Endodermal cell (in vitro differentiated cells): ENCODE measurements at regions not wholly inside any gene's neighbourhood (a gene's known extent, or its start where the extent isn't known, plus 50 kb on each side); places are given as distances from the start of the nearest gene placed in this dataset.
"Not testable (repeated sequence)": the region's sequence is repeated elsewhere in the genome, so short reads cannot be mapped to it uniquely, and the experiment has no call there.

Source experiments
- DNase-seq: peaks from one replicate; pipeline ENCODE4 v3.0.0-alpha.2; 2017
- H3K27ac ChIP-seq: 2 replicates; pipeline ENCODE4 v1.5.1; 2013; ENCODE audit warnings: mild to moderate bottlenecking, low read depth, low read length, moderate library complexity
- H3K27me3 ChIP-seq: 2 replicates; pipeline ENCODE4 v1.6.1; 2013; ENCODE audit warnings: mild to moderate bottlenecking, low read length, moderate library complexity; ENCODE audit not compliant: insufficient read depth, control insufficient read depth, poor library complexity, severe bottlenecking
- H3K36me3 ChIP-seq: 2 replicates; pipeline ENCODE4 v1.7.0; 2013; ENCODE audit warnings: mild to moderate bottlenecking, low read length, moderate library complexity; ENCODE audit not compliant: control insufficient read depth, insufficient read depth
- H3K4me1 ChIP-seq: one replicate; pipeline ENCODE4 v1.7.0; 2013; ENCODE audit warnings: low read length; ENCODE audit not compliant: control insufficient read depth, insufficient read depth
- H3K4me3 ChIP-seq: 2 replicates; pipeline ENCODE4 v1.5.1; 2013; ENCODE audit warnings: mild to moderate bottlenecking, low read length, moderate library complexity
- H3K9ac ChIP-seq: 2 replicates; pipeline ENCODE4 v1.6.1; 2013; ENCODE audit warnings: mild to moderate bottlenecking, low read length, moderate library complexity; ENCODE audit not compliant: poor library complexity, severe bottlenecking; ENCODE audit errors: extremely low read depth
- H3K9me3 ChIP-seq: 2 replicates; pipeline ENCODE4 v1.6.1; 2013; ENCODE audit warnings: mild to moderate bottlenecking, low read length, moderate library complexity; ENCODE audit not compliant: control insufficient read depth
- H3K27ac Mint-ChIP-seq: 2 replicates; pipeline ENCODE4 v1.8.0; 2020; ENCODE audit warnings: mixed read lengths
- H3K27me3 Mint-ChIP-seq: 2 replicates; pipeline ENCODE4 v1.8.0; 2021; ENCODE audit warnings: mild to moderate bottlenecking, mixed read lengths; ENCODE audit not compliant: insufficient read depth
- H3K36me3 Mint-ChIP-seq: 2 replicates; pipeline ENCODE4 v1.8.0; 2020; ENCODE audit warnings: low read depth, mixed read lengths
- H3K4me1 Mint-ChIP-seq: 2 replicates; pipeline ENCODE4 v1.8.0; 2020; ENCODE audit warnings: mixed read lengths
- H3K4me3 Mint-ChIP-seq: 2 replicates; pipeline ENCODE4 v1.8.0; 2020; ENCODE audit warnings: mild to moderate bottlenecking, moderate library complexity, mixed read lengths
- H3K9me3 Mint-ChIP-seq: 2 replicates; pipeline ENCODE4 v1.8.0; 2020; ENCODE audit warnings: mild to moderate bottlenecking, mixed read lengths
- WGBS, 2 experiments: methylation state at CpG; one replicate each; pipeline versions ENCODE4 v1.1.5 to v1.1.7; 2013; ENCODE audit warnings: missing lambda C conversion rate in 2 of 2, mixed read lengths in 1 of 2; ENCODE audit not compliant: insufficient coverage in 1 of 2, insufficient read length in 1 of 2; 5-methylcytosine and 5-hydroxymethylcytosine counted together
- TF ChIP-seq, protein P1 (sequence below): fragments of 200-600 bp; sonication (generic); conservative IDR thresholded peaks from 2 replicates; pipeline ENCODE4 v1.5.0; 2021; ENCODE audit warnings: antibody characterized with exemption, mild to moderate bottlenecking

DNA sequence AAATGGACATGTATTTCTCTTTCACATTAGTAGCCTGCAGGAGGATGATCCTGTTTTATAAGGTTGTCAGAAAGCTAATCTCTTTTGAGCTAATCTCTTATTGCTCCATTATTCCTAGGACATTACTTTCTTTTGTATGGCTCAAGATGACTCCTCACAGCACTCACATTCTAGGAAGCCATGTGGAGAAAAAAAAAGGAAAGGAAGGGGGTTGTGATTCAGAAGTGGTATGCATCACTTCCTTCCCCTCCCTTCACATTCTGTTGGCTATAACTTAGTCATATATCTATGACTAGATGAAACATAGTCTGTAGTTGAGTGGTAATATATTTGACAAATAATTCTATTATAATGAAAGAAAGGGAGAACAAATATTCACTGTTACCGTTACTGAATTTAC lies 168.8 kb upstream of the TTC14 start:
- H3K9me3 Mint-ChIP-seq = no peaks in the 10 kb centered on the region
- no peaks in the 10 kb centered on the region for H3K4me1 ChIP-seq
- H3K27ac Mint-ChIP-seq = no peak overlapping the region

DNA sequence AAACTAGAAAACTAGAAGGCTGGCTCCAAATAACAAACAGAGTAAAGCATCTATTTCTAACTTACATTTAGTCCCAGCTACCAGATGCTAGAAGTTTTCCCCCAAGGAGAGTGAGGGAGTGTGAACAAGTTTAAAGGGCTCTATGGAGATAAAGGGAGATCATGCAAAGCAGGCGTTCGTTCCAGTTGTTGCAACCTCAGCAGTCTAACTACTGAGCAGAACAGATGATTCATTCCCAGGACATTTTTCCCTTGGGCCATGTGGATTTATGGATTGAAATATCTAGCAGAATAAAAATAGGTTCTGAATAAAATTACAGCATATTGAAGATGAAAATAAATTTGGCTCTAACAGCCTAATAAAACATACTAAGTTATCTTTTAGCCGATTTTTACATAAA lies 154.8 kb upstream of the TTC14 start:
- Histone ChIP-seq H3K4me1 (no peaks in the 10 kb centered on the region), H3K27ac (no peak overlapping the region), H3K27me3 (no peaks in the 10 kb centered on the region), H3K36me3 (no peaks in the 10 kb centered on the region), H3K9me3 (peaks cover 9% of the 10 kb centered on the region), H3K4me3 (no peak overlapping the region), H3K9ac (no peak overlapping the region)
- Mint-ChIP-seq H3K4me3 (no peak overlapping the region), H3K36me3 (no peaks in the 10 kb centered on the region), H3K9me3 (peaks cover 24% of the 10 kb centered on the region), H3K27me3 (peaks cover 2% of the 10 kb centered on the region), H3K27ac (no peak overlapping the region), H3K4me1 (no peaks in the 10 kb centered on the region)
- TF ChIP-seq, protein P1, sequence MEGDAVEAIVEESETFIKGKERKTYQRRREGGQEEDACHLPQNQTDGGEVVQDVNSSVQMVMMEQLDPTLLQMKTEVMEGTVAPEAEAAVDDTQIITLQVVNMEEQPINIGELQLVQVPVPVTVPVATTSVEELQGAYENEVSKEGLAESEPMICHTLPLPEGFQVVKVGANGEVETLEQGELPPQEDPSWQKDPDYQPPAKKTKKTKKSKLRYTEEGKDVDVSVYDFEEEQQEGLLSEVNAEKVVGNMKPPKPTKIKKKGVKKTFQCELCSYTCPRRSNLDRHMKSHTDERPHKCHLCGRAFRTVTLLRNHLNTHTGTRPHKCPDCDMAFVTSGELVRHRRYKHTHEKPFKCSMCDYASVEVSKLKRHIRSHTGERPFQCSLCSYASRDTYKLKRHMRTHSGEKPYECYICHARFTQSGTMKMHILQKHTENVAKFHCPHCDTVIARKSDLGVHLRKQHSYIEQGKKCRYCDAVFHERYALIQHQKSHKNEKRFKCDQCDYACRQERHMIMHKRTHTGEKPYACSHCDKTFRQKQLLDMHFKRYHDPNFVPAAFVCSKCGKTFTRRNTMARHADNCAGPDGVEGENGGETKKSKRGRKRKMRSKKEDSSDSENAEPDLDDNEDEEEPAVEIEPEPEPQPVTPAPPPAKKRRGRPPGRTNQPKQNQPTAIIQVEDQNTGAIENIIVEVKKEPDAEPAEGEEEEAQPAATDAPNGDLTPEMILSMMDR = no peak
- no peak for DNase-seq
- WGBS, 2 experiments = 91 to 100% methylated on average over 2 to 3 of the region's 3 CpGs

More for the DNA sequence above, 168.8 kb upstream of the TTC14 start:
- WGBS, 2 experiments = 93% methylated on average over 1 of the region's 1 CpG; no CpG with 5 or more reads in 1 of the 2 experiments
- Histone ChIP-seq H3K36me3 (no peaks in the 10 kb centered on the region), H3K9ac (no peak overlapping the region), H3K4me3 (no peak overlapping the region), H3K9me3 (no peaks in the 10 kb centered on the region), H3K27ac (no peak overlapping the region), H3K27me3 (no peaks in the 10 kb centered on the region)
- Mint-ChIP-seq H3K4me3 (no peak overlapping the region), H3K27me3 (no peaks in the 10 kb centered on the region), H3K4me1 (no peaks in the 10 kb centered on the region), H3K36me3 (no peaks in the 10 kb centered on the region)
- DNase-seq = no peak
- TF ChIP-seq, protein P1 = no peak

DNA sequence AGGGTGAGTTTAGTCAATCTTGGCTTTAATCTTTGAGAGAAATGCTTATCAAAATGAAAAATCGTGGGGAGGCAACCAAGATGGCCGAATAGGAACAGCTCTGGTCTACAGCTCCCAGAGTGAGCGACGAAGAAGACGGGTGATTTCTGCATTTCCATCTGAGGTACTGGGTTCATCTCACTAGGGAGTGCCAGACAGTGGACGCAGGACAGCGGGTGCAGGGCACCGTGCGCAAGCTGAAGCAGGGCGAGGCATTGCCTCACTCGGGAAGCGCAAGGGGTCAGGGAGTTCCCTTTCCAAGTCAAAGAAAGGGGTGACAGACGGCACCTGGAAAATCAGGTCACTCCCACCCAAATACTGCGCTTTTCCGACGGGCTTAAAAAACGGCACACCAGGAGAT lies 153.6 kb upstream of the TTC14 start:
- DNase-seq, H3K36me3 Mint-ChIP-seq, H3K4me3 Mint-ChIP-seq, H3K4me1 ChIP-seq, H3K9ac ChIP-seq, H3K36me3 ChIP-seq, H3K27ac ChIP-seq, H3K27me3 ChIP-seq, H3K4me1 Mint-ChIP-seq, H3K9me3 ChIP-seq, H3K4me3 ChIP-seq, H3K27me3 Mint-ChIP-seq, H3K27ac Mint-ChIP-seq: not testable (repeated sequence)
- peaks cover 24% of the 10 kb centered on the region for H3K9me3 Mint-ChIP-seq
- 92 to 94% methylated on average over 8 to 14 of the region's 17 CpGs for WGBS, 2 experiments

DNA sequence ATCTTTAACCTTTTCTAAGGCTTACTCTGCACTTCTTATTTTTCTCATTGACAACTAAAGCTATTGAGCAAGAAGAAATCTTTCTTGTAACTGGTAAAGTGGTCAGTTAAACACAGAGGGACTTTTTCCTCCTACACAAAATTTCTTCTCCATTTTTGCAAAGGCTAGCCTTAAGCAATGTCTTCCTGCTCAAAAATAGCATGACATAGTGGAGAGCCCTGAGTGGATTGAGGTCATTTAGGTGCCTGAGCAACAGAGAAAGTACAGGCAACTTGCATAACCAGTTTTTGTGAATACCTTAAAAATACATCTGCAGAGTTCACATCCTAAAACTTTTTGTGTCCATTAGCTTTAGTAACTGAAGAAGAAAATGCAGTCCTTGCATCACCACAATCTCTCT lies 144.7 kb upstream of the TTC14 start:
- no peaks in the 10 kb centered on the region for H3K4me1 Mint-ChIP-seq
- no peaks in the 10 kb centered on the region for H3K9me3 ChIP-seq
- TF ChIP-seq, protein P1 = no peak
- no peak overlapping the region for H3K27ac Mint-ChIP-seq
- peaks cover 2% of the 10 kb centered on the region for H3K9me3 Mint-ChIP-seq
- H3K9ac ChIP-seq = no peak overlapping the region
- no peak overlapping the region for H3K4me3 ChIP-seq
- no peak overlapping the region for H3K4me3 Mint-ChIP-seq
- no peaks in the 10 kb centered on the region for H3K27me3 ChIP-seq
- no peak for DNase-seq
- H3K36me3 ChIP-seq = no peaks in the 10 kb centered on the region
- no peaks in the 10 kb centered on the region for H3K36me3 Mint-ChIP-seq
- no peaks in the 10 kb centered on the region for H3K27me3 Mint-ChIP-seq
- no peaks in the 10 kb centered on the region for H3K4me1 ChIP-seq
- H3K27ac ChIP-seq = no peak overlapping the region
